GM10266 (cell line): ENCODE measurements at regions not wholly inside any gene's neighbourhood (a gene's known extent, or its start where the extent isn't known, plus 50 kb on each side); places are given as distances from the start of the nearest gene placed in this dataset.

Experiments used
- DNase-seq: peaks from one replicate; pipeline ENCODE4 v3.0.0; 2012; ENCODE audit errors: extremely low spot score
- TF ChIP-seq, protein P1 (sequence below): IDR thresholded peaks from 2 replicates; pipeline ENCODE4 v1.5.1; 2012; ENCODE audit warnings: mild to moderate bottlenecking, low read depth; ENCODE audit not compliant: control insufficient read depth, insufficient read depth; ENCODE audit errors: missing control alignments

DNA sequence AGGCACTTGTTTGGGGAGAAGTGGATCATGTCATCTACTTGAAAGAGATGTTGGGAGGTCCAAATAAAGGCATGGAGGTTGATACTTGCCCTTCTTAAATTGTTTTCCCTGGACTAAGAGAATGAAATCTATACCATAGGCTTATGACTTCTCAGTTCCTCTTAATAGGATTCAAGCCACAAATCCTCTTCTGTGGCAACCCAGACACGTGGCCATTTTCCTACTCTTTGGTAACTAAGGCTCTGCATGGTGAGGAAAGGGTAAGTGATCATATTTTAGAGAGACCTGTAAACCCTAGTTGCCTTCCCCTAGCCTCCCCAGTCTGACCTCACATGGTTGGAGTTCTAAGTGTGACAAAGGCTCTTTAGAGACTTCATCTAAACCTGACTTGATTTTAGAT lies 72.9 kb upstream of the CD44 start:
- TF ChIP-seq, protein P1, sequence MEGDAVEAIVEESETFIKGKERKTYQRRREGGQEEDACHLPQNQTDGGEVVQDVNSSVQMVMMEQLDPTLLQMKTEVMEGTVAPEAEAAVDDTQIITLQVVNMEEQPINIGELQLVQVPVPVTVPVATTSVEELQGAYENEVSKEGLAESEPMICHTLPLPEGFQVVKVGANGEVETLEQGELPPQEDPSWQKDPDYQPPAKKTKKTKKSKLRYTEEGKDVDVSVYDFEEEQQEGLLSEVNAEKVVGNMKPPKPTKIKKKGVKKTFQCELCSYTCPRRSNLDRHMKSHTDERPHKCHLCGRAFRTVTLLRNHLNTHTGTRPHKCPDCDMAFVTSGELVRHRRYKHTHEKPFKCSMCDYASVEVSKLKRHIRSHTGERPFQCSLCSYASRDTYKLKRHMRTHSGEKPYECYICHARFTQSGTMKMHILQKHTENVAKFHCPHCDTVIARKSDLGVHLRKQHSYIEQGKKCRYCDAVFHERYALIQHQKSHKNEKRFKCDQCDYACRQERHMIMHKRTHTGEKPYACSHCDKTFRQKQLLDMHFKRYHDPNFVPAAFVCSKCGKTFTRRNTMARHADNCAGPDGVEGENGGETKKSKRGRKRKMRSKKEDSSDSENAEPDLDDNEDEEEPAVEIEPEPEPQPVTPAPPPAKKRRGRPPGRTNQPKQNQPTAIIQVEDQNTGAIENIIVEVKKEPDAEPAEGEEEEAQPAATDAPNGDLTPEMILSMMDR, result no peak
- no peak for DNase-seq

- TF ChIP-seq, protein P1, result no peak
- no peak for DNase-seq
Measured at GRCh38 chr11:35066783-35067423, 72.1 kb upstream of the CD44 start.

DNA sequence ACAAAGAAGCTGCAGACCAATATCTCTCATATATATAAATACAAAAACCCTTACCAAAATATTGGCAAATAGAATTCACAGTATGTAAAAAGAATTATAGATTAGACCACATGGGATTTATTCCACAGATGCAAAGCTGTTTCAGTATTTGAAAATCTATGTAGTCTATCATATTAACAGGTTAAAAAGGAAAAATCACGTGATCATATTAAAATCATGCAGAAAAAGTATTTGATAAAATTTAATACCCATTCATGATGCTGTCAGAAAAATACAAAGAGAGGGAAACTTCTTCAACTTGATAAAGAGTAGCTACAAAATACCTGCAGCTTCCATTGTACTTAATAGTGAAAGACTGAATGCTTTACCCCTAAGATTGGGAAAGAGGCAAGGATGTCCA lies 67.2 kb upstream of the CD44 start:
- TF ChIP-seq, protein P1, result no peak
- DNase-seq, result no peak

GRCh38 chr11:35073691-35074419 lies 65.1 kb upstream of the CD44 start:
- TF ChIP-seq, protein P1, result no peak
- no peak for DNase-seq

DNA sequence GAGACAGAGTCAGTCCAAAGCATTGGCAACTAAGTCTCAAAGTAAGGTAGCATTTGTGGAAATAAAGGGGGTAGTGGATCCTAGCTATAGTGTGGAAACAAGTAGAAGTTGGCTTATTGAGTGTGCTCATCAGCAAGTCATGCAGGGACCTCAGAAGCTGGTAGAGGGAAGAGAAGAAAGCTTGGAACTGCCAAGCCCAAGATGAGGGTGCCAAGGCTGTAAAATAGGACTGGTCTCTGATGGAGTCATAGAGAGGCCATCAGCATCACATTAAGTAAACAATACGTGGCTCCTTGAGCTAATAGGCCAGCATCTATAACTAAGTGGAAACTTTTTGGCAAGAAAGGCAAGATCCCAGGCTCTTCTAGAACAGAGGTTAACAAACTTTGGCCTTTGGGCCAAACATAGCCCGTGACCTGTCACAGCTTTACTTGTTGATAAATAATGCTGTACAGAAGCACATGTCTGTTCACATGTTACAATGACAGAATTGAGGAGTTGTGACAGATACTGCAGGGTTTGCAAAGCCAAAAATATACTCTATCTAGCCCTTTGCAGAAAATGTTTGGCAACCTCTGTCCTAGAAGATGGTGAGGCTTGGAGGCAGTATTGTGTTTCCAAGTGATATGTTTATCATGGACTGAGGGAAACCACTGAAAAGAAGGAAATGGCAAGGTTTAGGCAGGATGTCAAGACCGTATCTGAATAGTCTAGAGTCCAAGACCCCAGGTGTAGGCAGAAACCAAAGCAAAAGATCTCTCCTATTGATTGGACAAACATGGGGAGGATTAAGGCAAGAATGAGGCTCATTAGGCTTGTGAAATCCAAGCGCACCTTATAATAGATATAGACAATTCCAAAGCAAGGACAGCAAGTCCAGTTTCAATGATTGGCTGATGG lies 62.5 kb upstream of the CD44 start:
- DNase-seq, result no peak
- TF ChIP-seq, protein P1, result no peak

DNA sequence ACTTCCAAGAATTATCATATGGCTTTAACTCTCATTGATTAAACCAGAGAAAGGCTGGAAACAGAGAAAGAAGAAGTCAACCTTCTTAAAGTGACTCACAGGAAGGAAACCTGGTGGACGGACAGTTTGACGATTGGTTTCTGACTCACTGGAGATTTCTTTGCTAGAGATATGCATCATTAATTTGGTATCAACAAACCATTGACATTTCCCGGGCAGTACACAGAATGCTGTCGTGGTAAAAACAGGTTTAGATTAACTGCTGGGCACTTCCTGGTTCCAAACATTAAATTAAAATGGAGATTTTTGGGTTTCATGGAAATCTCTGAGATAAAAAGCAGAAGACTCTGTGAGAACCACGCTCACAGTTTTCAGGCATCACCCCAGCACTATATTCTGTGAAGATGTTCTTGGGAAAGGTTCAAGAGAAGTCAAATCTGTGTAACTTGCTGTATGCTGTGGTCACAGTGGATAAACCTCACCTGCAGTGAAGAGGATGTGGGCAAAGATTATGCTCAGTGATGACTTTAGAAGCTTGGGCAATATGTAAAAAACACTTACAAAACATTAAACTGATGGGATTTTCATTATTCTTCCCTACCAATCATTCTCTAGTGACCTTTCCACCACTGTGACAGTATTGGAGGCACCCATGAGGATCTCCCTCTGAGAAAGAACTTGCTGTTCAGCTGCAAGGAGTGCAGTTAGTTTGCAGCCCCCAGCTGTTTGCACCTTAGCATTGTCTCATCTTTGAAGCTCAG lies 61.1 kb upstream of the CD44 start:
- no peak for DNase-seq
- TF ChIP-seq, protein P1, result no peak

DNA sequence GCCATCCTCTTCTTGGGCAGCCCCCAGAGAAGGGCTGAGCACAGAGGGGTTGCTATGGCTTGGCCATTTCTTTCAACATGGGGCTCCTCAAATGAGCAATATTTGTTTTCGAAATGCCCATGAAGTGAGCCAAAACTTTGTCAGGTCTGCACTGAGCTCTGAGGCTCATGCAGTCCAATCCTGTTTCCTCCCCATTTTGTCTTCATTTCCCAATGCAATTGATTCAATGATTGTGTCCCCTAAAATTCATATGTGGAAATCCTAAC lies 60.6 kb upstream of the CD44 start:
- TF ChIP-seq, protein P1, result no peak
- DNase-seq, result no peak
